ENCODE measurements at regions not wholly inside any gene's neighbourhood (a gene's known extent, or its start where the extent isn't known, plus 50 kb on each side); places are given as distances from the start of the nearest gene placed in this dataset.

- TF ChIP-seq CTCF (IDR thresholded peaks at IDR 0.05) (no peak), POLR2A (IDR thresholded peaks at IDR 0.05) (no peak)
Observed at GRCh38 chr6:121548131-121548530, 112.7 kb downstream of the GJA1 start.

All from thyroid gland (tissue), 4 donors.